ENCODE measurements at regions not wholly inside any gene's neighbourhood (a gene's known extent, or its start where the extent isn't known, plus 50 kb on each side); places are given as distances from the start of the nearest gene placed in this dataset.

DNA sequence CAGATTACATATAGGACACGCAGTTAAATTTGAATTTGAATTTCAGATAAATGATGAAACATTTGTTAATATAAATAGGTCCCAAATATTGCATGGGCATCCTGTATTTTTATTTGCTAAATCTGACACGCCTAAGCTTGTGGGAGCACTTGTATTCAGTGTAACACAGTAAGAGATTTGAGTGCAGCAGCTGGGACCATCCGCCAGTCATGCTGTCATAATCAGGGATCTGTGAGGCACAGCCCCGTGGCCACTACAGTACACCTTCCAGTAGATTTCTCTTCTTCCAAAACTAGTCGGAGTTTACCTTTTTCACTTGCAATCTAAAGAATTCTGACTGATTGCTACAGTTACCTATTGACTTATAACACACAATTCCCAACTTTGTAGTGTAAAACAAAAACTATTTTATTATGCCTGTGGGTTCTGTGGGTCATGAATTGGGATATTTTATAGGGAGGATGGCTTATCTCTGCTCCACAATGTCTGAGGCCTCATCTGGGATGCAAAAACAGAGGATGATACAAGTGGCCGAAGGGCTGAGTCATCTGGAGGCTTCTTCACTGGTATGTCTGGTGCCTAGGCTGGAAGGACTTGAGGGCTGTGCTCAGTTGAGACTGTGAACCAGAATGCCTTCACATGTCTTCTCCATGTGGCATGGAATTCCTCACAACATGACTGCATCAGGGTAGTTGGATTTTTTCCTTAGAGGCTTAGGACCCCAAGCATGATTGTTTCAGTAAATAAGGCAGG is 74.1 kb downstream of the PRSS23 start:
- no peak for TF ChIP-seq EP300 (IDR thresholded peaks at IDR 0.05; ENCODE audit: borderline replicate concordance)
- no peak for TF ChIP-seq USF1 (IDR thresholded peaks at IDR 0.05)
- TF ChIP-seq REST (IDR thresholded peaks at IDR 0.05; ENCODE audit: low read depth), result no peak
- TF ChIP-seq YY1 (IDR thresholded peaks at IDR 0.05; ENCODE audit: low read depth), result no peak
- TF ChIP-seq TAF1 (IDR thresholded peaks at IDR 0.05; ENCODE audit: low read depth), result no peak
- no peak for TF ChIP-seq RAD21 (IDR thresholded peaks at IDR 0.05; ENCODE audit: low read depth)
- no peak for TF ChIP-seq NFIC (IDR thresholded peaks at IDR 0.05)
- TF ChIP-seq TCF12 (IDR thresholded peaks at IDR 0.05; ENCODE audit: low read depth), result no peak
- TF ChIP-seq, protein P1, sequence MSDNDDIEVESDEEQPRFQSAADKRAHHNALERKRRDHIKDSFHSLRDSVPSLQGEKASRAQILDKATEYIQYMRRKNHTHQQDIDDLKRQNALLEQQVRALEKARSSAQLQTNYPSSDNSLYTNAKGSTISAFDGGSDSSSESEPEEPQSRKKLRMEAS (IDR thresholded peaks at IDR 0.05), result no peak
- TF ChIP-seq CEBPB (IDR thresholded peaks at IDR 0.05), result no peak
- TF ChIP-seq CREB1 (IDR thresholded peaks at IDR 0.05; ENCODE audit: low read depth), result no peak
- TF ChIP-seq EGR1 (IDR thresholded peaks at IDR 0.05), result no peak
- TF ChIP-seq ZBTB7A (IDR thresholded peaks at IDR 0.05; ENCODE audit: low read depth), result no peak
- TF ChIP-seq FOXM1 (IDR thresholded peaks at IDR 0.05; ENCODE audit: borderline replicate concordance, low read depth), result no peak

Measured in Ishikawa (cell line).